Pancreas (tissue), 10 donors: ENCODE measurements at regions not wholly inside any gene's neighbourhood (a gene's known extent, or its start where the extent isn't known, plus 50 kb on each side); places are given as distances from the start of the nearest gene placed in this dataset.

Experiments
- ATAC-seq, 4 donors: fragments of 200-7000 bp; cut with Tn5 transposase; one replicate each; pipeline versions ENCODE4 v1.8.0 to v1.9.1; 2020; ENCODE audit warnings: mild to moderate bottlenecking in 4 of 4, moderate library complexity in 4 of 4
- DNase-seq, 6 donors: peaks; one replicate each; pipeline ENCODE4 v3.0.0-alpha.2; 2020
- FAIRE-seq: peaks from 2 replicates; lab custom pipeline; 2012; peaks lifted over from hg19 to GRCh38; lab: Jason Lieb, UNC
- H3K27ac ChIP-seq, 4 donors: fragments of 200-600 bp; sonication (generic); 1 replicate in 3 of 4; 2 replicates in 1 of 4; pipeline versions ENCODE4 v1.5.0 to v1.8.0; 2020
- H3K27me3 ChIP-seq, 4 donors: fragments of 200-600 bp; one replicate each; pipeline ENCODE4 v1.8.0; 2021
- H3K36me3 ChIP-seq, 3 donors: fragments of 200-600 bp; sonication (generic) in 1 of 3; one replicate each; pipeline versions ENCODE4 v1.5.0 to v1.8.0; 2020 to 2021
- H3K4me1 ChIP-seq, 3 donors: fragments of 200-600 bp; one replicate each; pipeline ENCODE4 v1.8.0; 2021
- H3K4me3 ChIP-seq, 4 donors: fragments of 200-600 bp; sonication (generic) in 2 of 4; one replicate each; pipeline versions ENCODE4 v1.5.0 to v1.8.0; 2020 to 2021
- H3K9me3 ChIP-seq, 4 donors: fragments of 200-600 bp; one replicate each; pipeline ENCODE4 v1.8.0; 2021
- CTCF ChIP-seq, 4 donors: fragments of 200-600 bp; sonication (generic) in 3 of 4; IDR thresholded peaks; one replicate each; pipeline versions ENCODE4 v1.5.0 to v1.8.0; 2021; ENCODE audit warnings: antibody characterized with exemption in 4 of 4
- WGBS, 2 donors: extraction: QIAGEN DNeasy Blood & Tissue Kit; methylation state at CpG; one replicate each; pipeline ENCODE4 v1.1.7; 2013; 5-methylcytosine and 5-hydroxymethylcytosine counted together
- intact Hi-C, 3 donors: fragments of 100-400 bp; cut with DNase I; formaldehyde crosslinking; loops; one replicate each; pipeline versions ENCODE4 v1.11.1 to v1.14.2; 2022
- donor health status: healthy with polysubstance abuse.
- donor health status: DM: no; HTN: no; CAD: no; lungs with moderate emphysema.
- donor health status: DM: no; HTN: no; CAD: no.
- donor health status: control.
- donor health status: control.
- donor health status: Bipolar disorder and iron deficiency.
- donor health status: DM: yes; HTN: yes; CAD: no.
- donor health status: DM: no; HTN: no; CAD: no.
- donor health status: DM: no; HTN: no; CAD: no.
- donor health status: DM: yes; HTN: yes; CAD: no.

GRCh38 chr2:19787134-19787533 lies 114.6 kb downstream of the TTC32 start:
- DNase-seq (no peak), FAIRE-seq (no peak), ATAC-seq (no peak)
- intact Hi-C loops: no loop called here
- H3K36me3 ChIP-seq: no peaks in the 10 kb centered on the region
- H3K4me1 ChIP-seq: no peaks in the 10 kb centered on the region
- H3K9me3 ChIP-seq: no peaks in the 10 kb centered on the region
- no peak overlapping the region for H3K27ac ChIP-seq
- no peaks in the 10 kb centered on the region for H3K27me3 ChIP-seq
- 75 to 81% methylated on average over 11 of the region's 11 CpGs for WGBS, 2 donors
- H3K4me3 ChIP-seq: no peak overlapping the region
- no peak for TF ChIP-seq CTCF (IDR thresholded peaks at IDR 0.05)

- 84 to 87% methylated on average over 5 of the region's 5 CpGs for WGBS, 2 donors
- DNase-seq (no peak), FAIRE-seq (no peak), ATAC-seq (peak in 1 of 4 donors; percentile 47)
- no peaks in the 10 kb centered on the region for H3K4me1 ChIP-seq
- TF ChIP-seq CTCF (IDR thresholded peaks at IDR 0.05): no peak
- H3K4me3 ChIP-seq: no peak overlapping the region
- H3K9me3 ChIP-seq: no peaks in the 10 kb centered on the region
- no peak overlapping the region for H3K27ac ChIP-seq
- H3K27me3 ChIP-seq: no peaks in the 10 kb centered on the region
- no peaks in the 10 kb centered on the region for H3K36me3 ChIP-seq
- intact Hi-C loops: no loop called here
These were observed 115.2 kb downstream of the TTC32 start for GRCh38 chr2:19786408-19787058.

GRCh38 chr2:19785867-19786266 lies 115.9 kb downstream of the TTC32 start:
- intact Hi-C loops: no loop called here
- ATAC-seq (no peak), FAIRE-seq (no peak), DNase-seq (no peak)
- H3K4me3 ChIP-seq: no peak overlapping the region
- H3K27me3 ChIP-seq: no peaks in the 10 kb centered on the region
- no peaks in the 10 kb centered on the region for H3K9me3 ChIP-seq
- no peaks in the 10 kb centered on the region for H3K4me1 ChIP-seq
- no peak for TF ChIP-seq CTCF (IDR thresholded peaks at IDR 0.05)
- H3K36me3 ChIP-seq: no peaks in the 10 kb centered on the region
- H3K27ac ChIP-seq: no peak overlapping the region
- WGBS, 2 donors: 89 to 90% methylated on average over 4 of the region's 4 CpGs

- 91 to 92% methylated on average over 7 of the region's 7 CpGs for WGBS, 2 donors
- H3K4me1 ChIP-seq: no peaks in the 10 kb centered on the region
- ATAC-seq (peak in 1 of 4 donors; percentile 20), DNase-seq (no peak), FAIRE-seq (no peak)
- H3K36me3 ChIP-seq: no peaks in the 10 kb centered on the region
- intact Hi-C loops: no loop called here
- no peak for TF ChIP-seq CTCF (IDR thresholded peaks at IDR 0.05)
- H3K27me3 ChIP-seq: no peaks in the 10 kb centered on the region
- H3K9me3 ChIP-seq: no peaks in the 10 kb centered on the region
- no peak overlapping the region for H3K27ac ChIP-seq
- no peak overlapping the region for H3K4me3 ChIP-seq
These were observed 116.3 kb downstream of the TTC32 start for GRCh38 chr2:19785447-19785846.

- H3K27ac ChIP-seq: no peak overlapping the region
- TF ChIP-seq CTCF (IDR thresholded peaks at IDR 0.05): no peak
- H3K9me3 ChIP-seq: no peaks in the 10 kb centered on the region
- DNase-seq: no peak
- intact Hi-C loops: no loop called here
- H3K4me1 ChIP-seq: no peaks in the 10 kb centered on the region
- WGBS, 2 donors: 97% methylated on average over 5 of the region's 5 CpGs
- no peak overlapping the region for H3K4me3 ChIP-seq
- H3K36me3 ChIP-seq: no peaks in the 10 kb centered on the region
- ATAC-seq: no peak
- H3K27me3 ChIP-seq: no peaks in the 10 kb centered on the region
- no peak for FAIRE-seq
These were observed 117.3 kb downstream of the TTC32 start for GRCh38 chr2:19784456-19784855.
